GM12878 (cell line): ENCODE measurements at regions not wholly inside any gene's neighbourhood (a gene's known extent, or its start where the extent isn't known, plus 50 kb on each side); places are given as distances from the start of the nearest gene placed in this dataset.

ENCODE experiments used
- ATAC-seq: fragments of 200-7000 bp; cut with Tn5 transposase; 3 replicates; pipeline ENCODE4 v1.9.1; 2020; ENCODE audit warnings: mild to moderate bottlenecking, moderate library complexity
- BruUV-seq: library from RNA; stranded (reverse); fragments of 400-500 nt; replicated peaks from 2 replicates; lab custom pipeline; 2021; lab: Mats Ljungman, UMichigan
- CTCF ChIA-PET: fragments of 300-600 bp; sonication (Branson Sonifier 250); formaldehyde crosslinking; extraction: SDS; loops from one replicate; lab custom pipeline; 2021; ENCODE audit warnings: inconsistent platforms; lab: Yijun Ruan, JAX
- POLR2A ChIA-PET: fragments of 350-600 bp; formaldehyde crosslinking; extraction: SDS; loops from one replicate; lab custom pipeline; 2021; ENCODE audit warnings: inconsistent platforms; lab: Charles Lee
- RAD21 ChIA-PET: fragments of 300-600 bp; sonication (Branson Sonifier 250); formaldehyde crosslinking; loops from one replicate; lab custom pipeline; 2023; ENCODE audit warnings: antibody characterized with exemption; ENCODE audit not compliant: unreplicated experiment; lab: Charles Lee
- SMC1A ChIA-PET: fragments of 300-600 bp; sonication (Branson Sonifier 250); formaldehyde crosslinking; loops from one replicate; lab custom pipeline; 2023; ENCODE audit not compliant: unreplicated experiment, uncharacterized antibody; lab: Charles Lee
- DNase-seq: peaks from one replicate; pipeline ENCODE4 v3.0.0-alpha.2; 2011; ENCODE audit warnings: low read depth, low spot score
- FAIRE-seq: peaks from 3 replicates; lab custom pipeline; 2011; peaks lifted over from hg19 to GRCh38; lab: Jason Lieb, UNC
- H2AFZ ChIP-seq: 2 replicates; pipeline ENCODE4 v1.6.0; 2011; ENCODE audit warnings: low read depth, low read length, control low read depth; ENCODE audit not compliant: control insufficient read depth
- H3K27ac ChIP-seq: 2 replicates; pipeline ENCODE4 v1.5.1; 2011; ENCODE audit warnings: control low read depth; ENCODE audit not compliant: control insufficient read depth, insufficient read depth
- H3K27me3 ChIP-seq, 2 experiments: replicated peaks in 1 of 2; 2 replicates each; pipeline versions ENCODE4 v1.6.0 to v1.6.1; 2011; ENCODE audit warnings: low read length in 1 of 2; ENCODE audit not compliant: control insufficient read depth in 2 of 2, insufficient read depth in 2 of 2
- H3K36me3 ChIP-seq, 2 experiments: 2 replicates each; pipeline ENCODE4 v1.5.1; 2011; ENCODE audit warnings: low read length in 1 of 2; ENCODE audit not compliant: control insufficient read depth in 2 of 2, insufficient read depth in 2 of 2
- H3K4me1 ChIP-seq: 2 replicates; pipeline ENCODE4 v1.6.1; 2011; ENCODE audit warnings: mild to moderate bottlenecking, low read length, moderate library complexity, mixed read lengths; ENCODE audit not compliant: control insufficient read depth, insufficient read depth
- H3K4me2 ChIP-seq: 2 replicates; pipeline ENCODE4 v1.6.0; 2011; ENCODE audit warnings: control low read depth; ENCODE audit not compliant: control insufficient read depth, insufficient read depth
- H3K4me3 ChIP-seq: fragments of 200-600 bp; sonication (generic); 2 replicates; pipeline ENCODE4 v1.5.1; 2016
- H3K79me2 ChIP-seq: 2 replicates; pipeline ENCODE4 v1.6.0; 2011; ENCODE audit warnings: low read length; ENCODE audit not compliant: control insufficient read depth, insufficient read depth
- H3K9ac ChIP-seq: 2 replicates; pipeline ENCODE4 v1.8.0; 2011; ENCODE audit warnings: low read length, control low read depth, mixed read lengths; ENCODE audit not compliant: control insufficient read depth, insufficient read depth
- H3K9me3 ChIP-seq: replicated peaks from 3 replicates; pipeline ENCODE4 v1.5.1; 2011; ENCODE audit warnings: mild to moderate bottlenecking, low read length; ENCODE audit not compliant: control insufficient read depth, insufficient read depth
- H4K20me1 ChIP-seq: 2 replicates; pipeline ENCODE4 v1.6.0; 2011; ENCODE audit not compliant: control insufficient read depth, insufficient read depth
- CBX3 ChIP-seq: fragments of 200-600 bp; sonication (generic); IDR thresholded peaks from 2 replicates; pipeline ENCODE4 v1.6.1; 2016; ENCODE audit warnings: low read depth, borderline replicate concordance
- E4F1 ChIP-seq: fragments of 450-650 bp; IDR thresholded peaks from 2 replicates; pipeline ENCODE4 v1.6.1; 2018; ENCODE audit warnings: borderline replicate concordance, mild to moderate bottlenecking; ENCODE audit not compliant: partially characterized antibody
- LARP7 ChIP-seq: fragments of 450-650 bp; IDR thresholded peaks from 2 replicates; pipeline ENCODE4 v1.6.1; 2017; ENCODE audit warnings: mild to moderate bottlenecking
- MLLT1 ChIP-seq: fragments of 450-650 bp; IDR thresholded peaks from 2 replicates; pipeline ENCODE4 v1.6.1; 2016; ENCODE audit warnings: mild to moderate bottlenecking
- MYB ChIP-seq: fragments of 150-350 bp; IDR thresholded peaks from 2 replicates; pipeline ENCODE4 v1.6.1; 2014; ENCODE audit warnings: mild to moderate bottlenecking, low read depth, low read length, borderline replicate concordance
- NBN ChIP-seq: fragments of 450-650 bp; IDR thresholded peaks from 2 replicates; pipeline ENCODE4 v1.6.1; 2016
- NFXL1 ChIP-seq: fragments of 450-650 bp; IDR thresholded peaks from 2 replicates; pipeline ENCODE4 v1.6.1; 2017; ENCODE audit warnings: antibody characterized with exemption, mild to moderate bottlenecking, borderline replicate concordance
- NRF1 ChIP-seq: conservative IDR thresholded peaks from 2 replicates; pipeline ENCODE4 v1.6.1; 2011; ENCODE audit warnings: mild to moderate bottlenecking, low read depth, low read length, improper control_type of control experiment
- RBBP5 ChIP-seq: fragments of 200-600 bp; sonication (generic); conservative IDR thresholded peaks from 2 replicates; pipeline ENCODE4 v1.6.1; 2016
- SREBF1 ChIP-seq: IDR thresholded peaks from 2 replicates; pipeline ENCODE4 v1.6.1; 2012; ENCODE audit warnings: mild to moderate bottlenecking, low read length
- TCF12 ChIP-seq: IDR thresholded peaks from 2 replicates; pipeline ENCODE4 v1.6.1; 2011; ENCODE audit warnings: low read depth, mild to moderate bottlenecking, low read length
- ZNF592 ChIP-seq: fragments of 450-650 bp; IDR thresholded peaks from 2 replicates; pipeline ENCODE4 v1.6.1; 2017; ENCODE audit warnings: mild to moderate bottlenecking, moderate library complexity
- WGBS: methylation state at CpG from one replicate; pipeline ENCODE4 v1.1.6; 2016; ENCODE audit warnings: low lambda C conversion rate; ENCODE audit not compliant: insufficient replicate concordance, insufficient coverage; ENCODE audit errors: missing lambda C conversion rate; 5-methylcytosine and 5-hydroxymethylcytosine counted together
- in situ Hi-C: fragments of 300-500 bp; cut with MboI; formaldehyde crosslinking; loops from 9 replicates; pipeline ENCODE4 v1.14.3; 2018; ENCODE audit warnings: mixed read lengths
- intact Hi-C: fragments of 100-400 bp; cut with micrococcal nuclease; formaldehyde crosslinking; loops from one replicate; pipeline ENCODE4 v1.14.2; 2022; ENCODE audit not compliant: unreplicated experiment
- TF ChIP-seq, protein P1 (sequence below): fragments of 450-650 bp; IDR thresholded peaks from 2 replicates; pipeline ENCODE4 v1.6.1; 2018; ENCODE audit warnings: mild to moderate bottlenecking, low read depth, moderate library complexity; ENCODE audit not compliant: partially characterized antibody

DNA sequence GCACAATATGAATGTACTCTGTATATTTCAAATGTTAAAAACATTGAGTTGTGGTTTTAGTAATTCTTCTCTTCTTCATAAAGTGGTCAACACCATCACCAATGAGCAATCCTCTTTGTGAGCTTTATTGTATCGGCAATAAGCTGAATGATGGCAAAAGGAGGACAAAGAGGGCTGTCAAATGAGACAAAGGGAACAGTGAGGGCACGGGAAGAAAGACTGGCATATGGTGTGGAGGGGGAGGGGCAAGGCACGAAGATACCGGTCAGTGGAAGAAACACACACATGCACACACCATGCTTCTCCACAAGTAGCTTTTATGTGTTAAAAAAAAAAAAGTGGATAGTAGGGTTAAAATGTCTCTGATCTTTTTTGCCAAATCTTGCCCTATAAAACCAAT lies 506.8 kb upstream of the CITED2 start:
- ATAC-seq: no peak
- no TSS peak for BruUV-seq
- Histone ChIP-seq H3K9me3 (no peaks in the 10 kb centered on the region), H2AFZ (no peak overlapping the region), H4K20me1 (no peaks in the 10 kb centered on the region), H3K36me3 (no peaks in the 10 kb centered on the region), H3K4me3 (no peak overlapping the region), H3K4me2 (no peak overlapping the region), H3K27ac (no peak overlapping the region), H3K9ac (no peak overlapping the region), H3K27me3 (no peaks in the 10 kb centered on the region), H3K4me1 (peaks cover 12% of the 10 kb centered on the region), H3K79me2 (no peaks in the 10 kb centered on the region)
- ChIA-PET SMC1A (interaction anchor here (0.6 to 4.8 kb wide), 18 partner anchors 10 to 686 kb away, joined by 3 to 25 read pairs (median 5); partner anchors contain the start of gene CITED2), RAD21 (interaction anchor here (0.5 to 3.9 kb wide), 8 partner anchors 45 to 1683 kb away, joined by 3 to 24 read pairs (median 3); partner anchors contain the start of gene CITED2), POLR2A (interaction anchor here (0.6 kb wide), 1 partner anchor 79 kb away, joined by 3 read pairs; no protein-coding TSS in a partner anchor), CTCF (interaction anchor here (0.7 to 4.2 kb wide), 18 partner anchors 8 to 560 kb away, joined by 3 to 35 read pairs (median 4); partner anchors contain the start of gene CITED2)
- in situ Hi-C loops (no loop called here), intact Hi-C loops (loop anchor here (1.0 to 10.0 kb wide), 6 partner anchors 116 to 1684 kb away; partner anchors contain the start of gene CITED2)
- no peak for DNase-seq
- no peak for FAIRE-seq
- 68% methylated on average over 4 of the region's 4 CpGs for WGBS
- TF ChIP-seq ZNF592 (no peak), LARP7 (no peak), CBX3 (no peak), MYB (no peak), NRF1 (no peak), TCF12 (no peak), NBN (no peak), NFXL1 (no peak), E4F1 (no peak), MLLT1 (no peak), RBBP5 (no peak), SREBF1 (no peak)
- TF ChIP-seq, protein P1, sequence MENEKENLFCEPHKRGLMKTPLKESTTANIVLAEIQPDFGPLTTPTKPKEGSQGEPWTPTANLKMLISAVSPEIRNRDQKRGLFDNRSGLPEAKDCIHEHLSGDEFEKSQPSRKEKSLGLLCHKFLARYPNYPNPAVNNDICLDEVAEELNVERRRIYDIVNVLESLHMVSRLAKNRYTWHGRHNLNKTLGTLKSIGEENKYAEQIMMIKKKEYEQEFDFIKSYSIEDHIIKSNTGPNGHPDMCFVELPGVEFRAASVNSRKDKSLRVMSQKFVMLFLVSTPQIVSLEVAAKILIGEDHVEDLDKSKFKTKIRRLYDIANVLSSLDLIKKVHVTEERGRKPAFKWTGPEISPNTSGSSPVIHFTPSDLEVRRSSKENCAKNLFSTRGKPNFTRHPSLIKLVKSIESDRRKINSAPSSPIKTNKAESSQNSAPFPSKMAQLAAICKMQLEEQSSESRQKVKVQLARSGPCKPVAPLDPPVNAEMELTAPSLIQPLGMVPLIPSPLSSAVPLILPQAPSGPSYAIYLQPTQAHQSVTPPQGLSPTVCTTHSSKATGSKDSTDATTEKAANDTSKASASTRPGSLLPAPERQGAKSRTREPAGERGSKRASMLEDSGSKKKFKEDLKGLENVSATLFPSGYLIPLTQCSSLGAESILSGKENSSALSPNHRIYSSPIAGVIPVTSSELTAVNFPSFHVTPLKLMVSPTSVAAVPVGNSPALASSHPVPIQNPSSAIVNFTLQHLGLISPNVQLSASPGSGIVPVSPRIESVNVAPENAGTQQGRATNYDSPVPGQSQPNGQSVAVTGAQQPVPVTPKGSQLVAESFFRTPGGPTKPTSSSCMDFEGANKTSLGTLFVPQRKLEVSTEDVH: no peak
